ENCODE measurements at regions not wholly inside any gene's neighbourhood (a gene's known extent, or its start where the extent isn't known, plus 50 kb on each side); places are given as distances from the start of the nearest gene placed in this dataset.

- H3K27ac ChIP-seq: peak overlapping the region in 10 of 12 donors; percentile 49 to 81 (median 70)
- no peak overlapping the region for H3K4me3 ChIP-seq
- H3K4me1 ChIP-seq: peaks cover 0 to 27% (median 16%) of the 10 kb centered on the region in 12 donors
- H3K9me3 ChIP-seq: no peaks in the 10 kb centered on the region
- intact Hi-C loops (cut with DNase I): no loop called here
- H3K27me3 ChIP-seq: no peaks in the 10 kb centered on the region
- no peaks in the 10 kb centered on the region for H3K36me3 ChIP-seq
- DNase-seq (peak in 2 of 5 donors; percentile 32 to 49), ATAC-seq (peak in 2 of 4 donors; percentile 64 to 65)
- 54 to 62% (median 60%) methylated on average over 6 of the region's 6 CpGs for WGBS, 4 donors
- TF ChIP-seq CTCF (IDR thresholded peaks at IDR 0.05): no peak
- no peak for TF ChIP-seq POLR2A (IDR thresholded peaks at IDR 0.05)
These were observed 198.2 kb upstream of the COPS8 start for GRCh38 chr2:236887531-236887930.

DNA sequence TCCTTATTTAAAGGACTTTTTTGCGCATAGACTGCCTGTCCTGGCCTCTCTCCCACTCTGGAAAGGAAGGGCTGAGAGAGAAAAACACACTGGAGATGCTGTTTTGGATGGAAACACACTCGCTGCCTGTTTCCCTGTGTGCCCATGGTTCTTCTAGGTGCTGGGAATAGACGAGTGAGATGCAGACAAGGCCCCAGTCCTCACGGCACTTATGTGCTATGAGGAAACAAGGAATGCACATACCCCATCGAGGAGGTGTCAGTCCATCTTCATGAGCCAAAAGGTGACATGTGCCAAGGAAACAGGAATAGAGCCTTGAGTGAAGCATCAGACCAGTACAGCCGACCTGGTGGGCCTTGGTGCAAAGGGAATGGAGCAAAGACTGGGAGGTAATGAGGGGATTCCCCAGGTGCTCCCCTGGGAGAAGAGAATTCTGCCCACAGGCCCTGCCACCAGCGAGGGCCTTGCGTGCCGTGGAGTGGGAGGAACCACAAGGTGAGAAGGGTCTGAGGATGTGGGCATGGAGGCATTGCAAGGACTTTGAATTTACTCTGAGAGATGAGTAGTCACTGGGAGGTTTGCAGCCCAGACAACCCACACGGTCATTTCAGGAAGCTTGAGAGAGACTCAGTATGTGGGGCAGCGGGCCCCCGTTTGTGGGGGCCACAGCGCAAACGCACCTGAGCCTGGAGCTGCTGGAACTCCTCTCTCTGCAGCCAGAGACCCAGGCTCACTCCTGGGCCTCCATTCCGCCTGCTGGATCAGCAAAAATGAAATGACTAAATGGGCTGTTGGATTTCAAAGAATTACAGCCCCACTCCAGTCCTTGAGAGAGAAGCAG is 197.5 kb upstream of the COPS8 start:
- Histone ChIP-seq H3K9me3 (no peaks in the 10 kb centered on the region), H3K27me3 (no peaks in the 10 kb centered on the region), H3K4me3 (no peak overlapping the region), H3K36me3 (no peaks in the 10 kb centered on the region), H3K4me1 (peaks cover 0 to 27% (median 16%) of the 10 kb centered on the region in 12 donors), H3K27ac (peak overlapping the region in 10 of 12 donors; percentile 49 to 81 (median 70))
- 84 to 89% (median 86%) methylated on average over 13 to 15 of the region's 15 CpGs for WGBS, 4 donors
- no peak for TF ChIP-seq POLR2A (IDR thresholded peaks at IDR 0.05)
- no peak for TF ChIP-seq CTCF (IDR thresholded peaks at IDR 0.05)
- intact Hi-C loops (cut with DNase I): no loop called here
- ATAC-seq (peak in 1 of 4 donors; percentile 43), DNase-seq (no peak)

- DNase-seq (no peak), ATAC-seq (peak in 2 of 4 donors; percentile 43 to 46)
- intact Hi-C loops (cut with DNase I): no loop called here
- WGBS, 4 donors: 70 to 78% (median 75%) methylated on average over 23 to 24 of the region's 24 CpGs
- Histone ChIP-seq H3K27me3 (no peaks in the 10 kb centered on the region), H3K27ac (peak overlapping the region in 7 of 12 donors; percentile 18 to 81 (median 73)), H3K36me3 (no peaks in the 10 kb centered on the region), H3K4me3 (no peak overlapping the region), H3K9me3 (no peaks in the 10 kb centered on the region), H3K4me1 (peaks cover 0 to 27% (median 16%) of the 10 kb centered on the region in 12 donors)
- TF ChIP-seq POLR2A (IDR thresholded peaks at IDR 0.05): no peak
- TF ChIP-seq CTCF (IDR thresholded peaks at IDR 0.05): no peak
These were observed 196.6 kb upstream of the COPS8 start for GRCh38 chr2:236888794-236889780.
